ENCODE measurements at regions not wholly inside any gene's neighbourhood (a gene's known extent, or its start where the extent isn't known, plus 50 kb on each side); places are given as distances from the start of the nearest gene placed in this dataset.
A peak's percentile ranks its signal among the peaks of the same experiment; 100 is the strongest.

DNA sequence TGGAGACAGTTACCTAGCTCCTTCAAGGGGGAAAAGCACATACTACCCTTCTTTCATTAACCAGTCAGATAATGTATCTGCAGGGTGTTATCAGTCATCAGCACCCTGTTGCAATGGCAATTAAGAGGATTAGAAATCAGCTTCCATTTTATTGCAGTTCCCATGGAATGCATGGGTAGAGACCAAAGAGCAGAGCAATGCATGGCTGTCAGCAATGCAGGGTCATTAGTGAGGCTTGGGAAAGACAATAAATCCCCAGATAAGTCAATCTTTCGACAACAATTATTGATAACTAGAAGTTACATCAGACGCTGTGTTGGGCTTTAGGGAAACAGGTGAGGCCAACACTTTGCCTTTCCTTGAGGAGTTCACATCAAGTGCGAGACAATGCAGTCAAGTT lies 150.9 kb downstream of the MAFB start:
- no peak for DNase-seq

- no peak for DNase-seq
These were observed 152.2 kb downstream of the MAFB start for GRCh38 chr20:40536808-40537207.

DNA sequence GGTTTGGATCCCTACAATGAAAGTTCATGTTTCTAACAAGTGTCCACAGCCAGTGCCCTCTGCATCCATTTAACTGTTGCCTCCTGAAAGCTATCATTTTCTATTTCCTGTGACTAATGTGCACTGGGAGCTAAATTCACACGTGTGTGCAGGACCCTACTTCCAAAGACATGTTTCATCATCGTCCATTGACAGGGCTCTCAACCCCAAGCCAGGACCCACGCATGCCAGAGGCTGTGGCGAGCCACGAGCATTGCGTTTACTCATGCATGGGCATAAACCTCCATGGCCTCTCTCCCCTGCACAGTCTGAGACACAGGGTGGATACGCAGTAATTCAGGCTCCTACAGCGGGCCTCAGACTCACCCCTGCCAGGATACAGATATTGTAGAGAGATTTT lies 153.2 kb downstream of the MAFB start:
- DNase-seq = no peak

DNA sequence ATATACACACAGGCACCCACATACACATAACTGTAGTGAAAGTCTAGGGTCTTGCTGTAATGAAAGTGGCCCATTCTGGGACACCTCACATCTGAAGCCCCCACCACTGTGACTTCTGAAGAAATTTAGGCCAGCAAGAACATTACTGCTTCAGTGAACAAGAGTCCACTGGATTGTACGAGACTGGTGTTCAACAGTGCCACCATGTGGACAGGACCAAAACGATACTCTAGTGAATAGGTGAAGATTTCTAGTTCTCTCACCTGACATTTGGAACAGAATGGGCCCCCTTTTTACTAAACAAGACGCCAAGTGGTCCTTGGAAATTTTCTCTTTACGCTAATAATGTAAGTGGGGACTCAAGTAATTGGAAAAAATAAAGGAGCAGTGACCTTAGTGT lies 156.9 kb downstream of the MAFB start:
- DNase-seq = no peak

GRCh38 chr20:40525351-40525750 lies 163.7 kb downstream of the MAFB start:
- DNase-seq = no peak

DNA sequence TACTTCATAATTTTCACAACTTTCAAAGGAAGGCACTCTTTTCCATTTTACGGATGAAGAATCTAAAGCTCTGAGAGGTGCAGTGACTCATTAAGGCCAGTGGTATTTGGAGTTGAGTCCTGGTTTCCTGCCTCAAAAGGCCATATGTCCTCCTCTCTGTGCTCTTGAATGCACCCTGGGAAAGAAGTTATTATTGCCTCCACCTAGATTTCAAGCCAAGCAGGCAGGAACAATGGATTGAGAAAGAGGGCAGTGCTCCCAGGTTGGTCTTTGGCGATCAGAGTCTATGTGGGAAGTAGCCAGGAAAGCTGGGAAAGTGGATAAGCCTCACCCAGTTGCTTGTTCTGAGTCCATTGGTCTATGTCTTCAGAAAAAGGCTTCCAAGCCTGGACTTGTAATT lies 165.0 kb downstream of the MAFB start:
- no peak for DNase-seq

DNA sequence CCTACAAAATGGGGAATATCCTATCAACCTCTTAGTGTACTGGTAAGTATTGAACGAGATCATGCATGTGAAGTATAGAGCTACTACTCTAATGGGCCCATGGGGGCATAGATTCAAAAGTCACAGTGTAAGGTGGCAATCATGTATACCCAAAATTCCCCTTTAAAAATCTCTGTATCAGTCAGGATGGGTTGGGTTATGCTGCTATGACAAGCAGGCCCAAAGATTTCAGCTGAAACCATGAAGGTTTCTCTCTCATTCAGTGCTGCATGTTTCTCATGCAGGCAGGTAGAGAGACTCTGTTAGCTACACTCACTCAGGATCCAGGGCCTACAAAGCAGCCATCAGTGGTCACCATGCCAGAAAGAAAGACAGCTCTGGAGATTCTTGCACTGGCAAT lies 166.6 kb downstream of the MAFB start:
- DNase-seq = no peak

GRCh38 chr20:40521962-40522361 lies 167.1 kb downstream of the MAFB start:
- no peak for DNase-seq

DNA sequence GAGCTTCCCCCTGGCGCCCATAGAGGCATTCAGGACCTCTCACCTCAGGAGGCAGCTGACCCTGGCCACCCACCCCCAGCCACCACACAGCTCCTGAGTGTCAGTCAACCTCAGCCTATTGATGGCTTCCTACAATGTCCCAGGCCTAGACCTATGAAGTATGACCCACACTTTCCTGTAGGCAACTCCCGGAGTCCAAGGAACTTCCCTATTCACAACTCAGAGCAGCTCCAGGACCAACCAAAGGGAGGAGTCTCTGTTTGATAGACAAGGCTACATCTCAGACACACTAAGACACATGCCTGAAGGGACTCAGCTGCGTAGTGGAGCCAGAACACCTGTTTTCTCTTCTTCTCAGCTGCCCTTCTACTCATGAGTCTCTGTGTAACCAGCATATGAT lies 169.1 kb downstream of the MAFB start:
- no peak for DNase-seq

- no peak for DNase-seq
These were observed 176.0 kb downstream of the MAFB start for GRCh38 chr20:40512994-40513393.

- no peak for DNase-seq
These were observed 176.4 kb downstream of the MAFB start for GRCh38 chr20:40512591-40512990.

DNA sequence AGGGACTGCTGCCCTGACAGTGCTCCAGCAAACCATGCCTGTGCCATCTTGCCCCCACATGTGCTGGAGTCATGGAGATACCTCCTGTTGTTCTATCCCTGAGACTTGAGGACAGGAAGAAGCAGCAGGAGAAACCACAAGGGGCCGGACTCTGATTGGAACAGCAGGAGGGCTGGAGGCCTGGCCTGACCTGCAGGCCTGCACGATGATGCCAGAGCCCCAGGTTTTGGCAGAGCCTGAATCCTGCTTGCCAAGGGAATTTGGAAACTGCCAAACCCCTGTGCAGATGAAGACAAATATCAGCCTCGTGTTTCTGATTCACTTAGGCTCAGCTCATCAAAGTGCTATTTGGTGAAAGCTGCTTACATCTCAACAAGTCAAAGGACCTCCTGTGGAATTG lies 177.6 kb downstream of the MAFB start:
- DNase-seq = no peak

DNA sequence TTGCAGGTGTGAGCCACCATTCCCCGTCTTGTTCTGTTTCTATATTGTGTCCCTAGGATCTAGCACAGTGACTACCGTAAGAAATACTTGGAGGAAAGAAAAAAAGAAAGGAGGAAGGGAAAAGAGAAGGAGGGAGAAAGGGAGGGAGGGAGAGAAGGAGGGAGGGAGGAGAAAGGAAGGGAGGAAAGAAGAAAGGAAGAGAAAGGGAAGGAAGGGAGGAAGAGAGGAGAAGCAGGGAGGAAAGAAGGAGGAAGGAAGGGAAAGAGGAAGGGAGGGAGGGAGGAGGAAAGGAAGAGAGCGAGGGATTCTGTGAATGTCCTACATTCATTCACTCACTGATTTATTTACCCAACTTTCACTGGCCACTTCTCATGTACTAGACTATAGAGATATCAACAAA lies 178.4 kb downstream of the MAFB start:
- DNase-seq = no peak

DNA sequence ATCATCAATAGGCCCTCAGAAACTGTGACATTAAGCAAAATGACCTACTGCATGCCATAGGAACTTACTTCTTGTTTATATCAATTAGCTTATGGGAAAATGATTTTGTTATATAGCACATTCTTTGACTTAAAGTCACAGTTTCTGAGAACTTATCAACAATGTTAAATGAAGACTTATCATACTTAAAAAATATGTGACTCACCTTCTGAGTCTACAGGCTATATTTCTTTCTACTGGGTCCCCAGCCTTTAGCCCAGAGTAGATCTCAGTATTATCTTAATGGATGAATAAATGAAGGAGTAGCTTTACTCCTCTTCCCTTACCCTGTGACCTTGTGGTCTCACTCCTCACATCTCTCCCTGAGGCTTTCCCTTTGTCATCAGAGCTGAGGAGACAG lies 180.2 kb downstream of the MAFB start:
- DNase-seq = no peak

- DNase-seq = peak; percentile 47 to 89
These were observed 182.5 kb downstream of the MAFB start for GRCh38 chr20:40506537-40506939.

GRCh38 chr20:40503119-40503518 lies 185.9 kb downstream of the MAFB start:
- DNase-seq = no peak

DNA sequence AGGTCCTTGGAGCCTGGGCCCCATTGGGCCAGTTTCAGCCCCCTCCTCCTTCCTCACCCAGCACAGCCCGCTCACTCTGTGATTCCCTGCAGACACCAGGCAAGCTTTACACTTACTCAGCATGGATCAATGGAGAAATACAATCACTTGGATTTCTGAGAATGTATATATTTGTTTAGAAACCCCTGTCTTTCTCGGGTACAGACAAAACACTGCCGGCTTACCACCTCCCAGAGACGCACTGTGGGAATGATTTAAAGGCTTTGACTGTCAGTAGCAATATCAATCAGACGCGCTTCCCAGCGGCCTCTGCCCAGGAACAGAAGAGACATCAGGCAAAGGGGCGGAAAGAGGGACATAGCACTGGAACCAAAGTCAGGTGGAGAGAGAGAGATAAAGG lies 186.5 kb downstream of the MAFB start:
- DNase-seq = no peak

GRCh38 chr20:40499391-40499790 lies 189.6 kb downstream of the MAFB start:
- no peak for DNase-seq

DNA sequence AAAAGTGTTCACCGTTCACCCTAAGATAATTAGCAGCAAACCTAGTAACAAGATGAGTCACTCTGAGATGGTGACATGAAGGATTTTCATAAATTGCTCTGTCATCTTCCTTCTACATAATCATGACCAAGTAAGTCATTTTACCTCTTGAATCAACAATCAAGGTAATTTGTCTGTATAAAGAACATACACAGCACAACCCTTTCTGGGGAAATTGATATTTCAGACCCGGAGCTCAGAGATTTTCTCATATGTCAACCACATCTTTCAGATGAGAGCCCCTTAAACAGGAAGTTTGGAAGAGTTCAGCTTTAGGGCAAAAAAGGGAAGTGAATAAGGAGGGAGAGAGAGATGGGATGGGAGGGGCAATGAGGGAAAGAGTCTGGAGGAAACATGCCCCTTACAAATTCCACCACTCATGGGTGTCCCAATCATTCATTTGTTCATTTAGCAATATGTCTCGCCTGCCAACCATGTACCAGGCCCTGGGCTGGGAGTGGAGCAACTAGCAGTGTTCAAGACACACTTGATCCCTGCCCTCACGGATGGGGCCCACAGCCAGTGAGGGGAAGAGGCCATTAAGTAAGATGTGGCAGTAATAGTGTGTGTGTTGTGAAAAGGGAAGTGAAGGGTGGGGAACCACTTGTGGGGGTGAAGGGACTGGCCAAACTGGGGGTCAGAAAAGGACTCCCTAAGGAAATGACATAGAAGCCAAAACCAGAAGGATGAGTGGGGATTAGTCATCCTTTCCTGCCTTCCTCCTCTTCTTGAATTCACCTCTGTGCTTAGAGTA lies 190.9 kb downstream of the MAFB start:
- peak; percentile 17 to 70 for DNase-seq

DNA sequence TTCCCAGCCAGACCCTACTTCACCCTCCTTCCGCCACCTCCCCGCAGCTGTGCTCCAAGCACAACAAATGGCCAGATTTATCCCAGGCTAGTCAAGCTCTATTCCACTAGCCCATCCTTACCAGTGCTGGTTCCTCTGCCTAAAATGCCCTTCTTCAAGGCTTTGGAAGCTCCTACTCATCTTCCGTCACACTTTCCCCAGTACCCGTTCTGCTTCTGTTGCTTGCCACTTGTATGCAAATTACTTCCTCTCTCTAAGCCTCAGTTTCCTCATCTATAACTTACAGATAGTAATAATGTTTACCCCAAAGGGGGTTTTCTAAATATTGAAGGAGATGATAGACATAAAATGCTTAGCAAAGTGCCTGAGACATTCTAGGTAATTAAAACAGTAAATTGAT lies 193.1 kb downstream of the MAFB start:
- DNase-seq = no peak

DNA sequence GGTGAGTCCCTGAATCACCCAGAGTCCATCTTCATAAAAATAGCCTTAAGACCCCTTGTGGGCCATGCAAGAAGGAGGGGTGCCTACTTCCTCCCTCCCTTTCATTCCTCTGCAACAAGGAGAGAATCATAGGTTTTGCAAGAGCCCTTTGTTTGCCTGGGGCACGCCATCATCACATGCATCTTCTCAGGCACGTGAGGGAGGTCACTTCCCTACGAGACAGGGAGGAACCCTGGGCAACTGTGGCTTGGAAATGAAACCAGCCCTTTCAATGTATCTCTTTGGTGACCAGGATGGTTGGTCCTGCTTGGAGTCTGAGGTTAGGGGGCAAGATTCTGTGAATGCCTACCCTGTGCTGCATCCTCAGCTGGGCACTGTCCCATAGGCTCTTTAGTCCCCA lies 194.8 kb downstream of the MAFB start:
- DNase-seq = peak; percentile 10 to 67

- DNase-seq = peak in 1 of 2 donors; percentile 28
These were observed 195.5 kb downstream of the MAFB start for GRCh38 chr20:40493549-40493948.

- no peak for DNase-seq
These were observed 196.0 kb downstream of the MAFB start for GRCh38 chr20:40493071-40493470.

GRCh38 chr20:40491009-40491590 lies 197.9 kb downstream of the MAFB start:
- DNase-seq = no peak

DNA sequence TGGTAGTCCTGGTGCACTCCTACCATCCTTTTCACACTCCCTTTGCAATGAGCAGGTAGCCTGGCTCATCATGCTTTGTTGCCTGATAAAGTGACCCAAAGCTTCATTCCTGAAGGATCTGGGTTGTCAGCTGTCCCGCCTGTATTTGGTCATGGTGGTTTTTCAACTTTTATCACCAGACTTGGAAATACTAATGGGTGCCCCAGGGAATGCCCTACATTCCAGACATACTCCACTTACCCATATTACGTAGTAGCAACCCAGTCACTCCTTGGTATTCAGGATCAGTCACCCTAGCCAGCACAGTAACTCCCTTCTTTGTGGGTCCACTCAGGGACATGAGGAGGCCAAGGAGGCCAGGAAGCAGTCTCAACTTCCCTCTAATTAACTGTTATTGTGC lies 199.2 kb downstream of the MAFB start:
- no peak for DNase-seq

Measured in CD4-positive, alpha-beta T cell treated with Interferon alpha-2 for 1 hour (primary cell).